ENCODE measurements at regions not wholly inside any gene's neighbourhood (a gene's known extent, or its start where the extent isn't known, plus 50 kb on each side); places are given as distances from the start of the nearest gene placed in this dataset.

GRCh38 chr5:156230887-156231286 lies 96.1 kb upstream of the SGCD start:
- no peak overlapping the region for H3K4me3 Mint-ChIP-seq
- no peak overlapping the region for H3K27ac Mint-ChIP-seq

GRCh38 chr5:156232251-156232869 lies 94.6 kb upstream of the SGCD start:
- no peaks in the 10 kb centered on the region for H3K27me3 Mint-ChIP-seq
- H3K4me1 Mint-ChIP-seq = no peaks in the 10 kb centered on the region
- H3K27ac Mint-ChIP-seq = no peak overlapping the region
- ATAC-seq = no peak
- no peaks in the 10 kb centered on the region for H3K9me3 Mint-ChIP-seq
- no peak for DNase-seq
- no peak overlapping the region for H3K4me3 Mint-ChIP-seq

More at GRCh38 chr5:156230887-156231286, 96.1 kb upstream of the SGCD start:
- ATAC-seq (no peak), DNase-seq (no peak)
- Mint-ChIP-seq H3K9me3 (no peaks in the 10 kb centered on the region), H3K4me1 (no peaks in the 10 kb centered on the region), H3K27me3 (no peaks in the 10 kb centered on the region)

GRCh38 chr5:156237361-156237760 lies 89.6 kb upstream of the SGCD start:
- Mint-ChIP-seq H3K4me1 (no peaks in the 10 kb centered on the region), H3K27ac (no peak overlapping the region), H3K9me3 (no peaks in the 10 kb centered on the region), H3K4me3 (no peak overlapping the region), H3K27me3 (peaks cover 7% of the 10 kb centered on the region)
- DNase-seq (no peak), ATAC-seq (no peak)

- Mint-ChIP-seq H3K27me3 (peaks cover 7% of the 10 kb centered on the region), H3K27ac (no peak overlapping the region), H3K4me1 (no peaks in the 10 kb centered on the region), H3K9me3 (no peaks in the 10 kb centered on the region), H3K4me3 (no peak overlapping the region)
- DNase-seq = no peak
- ATAC-seq = no peak
These were observed 87.2 kb upstream of the SGCD start for GRCh38 chr5:156239800-156240199.

GRCh38 chr5:156240414-156240813 lies 86.5 kb upstream of the SGCD start:
- Mint-ChIP-seq H3K4me1 (no peaks in the 10 kb centered on the region), H3K27me3 (peaks cover 7% of the 10 kb centered on the region), H3K9me3 (no peaks in the 10 kb centered on the region), H3K27ac (no peak overlapping the region), H3K4me3 (no peak overlapping the region)
- ATAC-seq = no peak
- DNase-seq = no peak

GRCh38 chr5:156241266-156241665 lies 85.7 kb upstream of the SGCD start:
- no peak overlapping the region for H3K27ac Mint-ChIP-seq
- H3K27me3 Mint-ChIP-seq = peaks cover 7% of the 10 kb centered on the region
- no peak for ATAC-seq
- no peaks in the 10 kb centered on the region for H3K4me1 Mint-ChIP-seq
- no peak overlapping the region for H3K4me3 Mint-ChIP-seq
- no peaks in the 10 kb centered on the region for H3K9me3 Mint-ChIP-seq
- no peak for DNase-seq

GRCh38 chr5:156245895-156246294 lies 81.1 kb upstream of the SGCD start:
- H3K27ac Mint-ChIP-seq = no peak overlapping the region
- no peaks in the 10 kb centered on the region for H3K4me1 Mint-ChIP-seq
- no peak for ATAC-seq

GRCh38 chr5:156251076-156251475 lies 75.9 kb upstream of the SGCD start:
- no peak overlapping the region for H3K27ac Mint-ChIP-seq
- H3K4me3 Mint-ChIP-seq = no peak overlapping the region

More at GRCh38 chr5:156245895-156246294, 81.1 kb upstream of the SGCD start:
- H3K27me3 Mint-ChIP-seq = peaks cover 3% of the 10 kb centered on the region
- DNase-seq = no peak
- H3K9me3 Mint-ChIP-seq = no peaks in the 10 kb centered on the region
- no peak overlapping the region for H3K4me3 Mint-ChIP-seq

GRCh38 chr5:156253130-156253529 lies 73.8 kb upstream of the SGCD start:
- Mint-ChIP-seq H3K4me3 (no peak overlapping the region), H3K9me3 (no peaks in the 10 kb centered on the region), H3K4me1 (no peaks in the 10 kb centered on the region), H3K27me3 (no peaks in the 10 kb centered on the region), H3K27ac (no peak overlapping the region)
- ATAC-seq (no peak), DNase-seq (no peak)

More at GRCh38 chr5:156251076-156251475, 75.9 kb upstream of the SGCD start:
- Mint-ChIP-seq H3K9me3 (no peaks in the 10 kb centered on the region), H3K4me1 (no peaks in the 10 kb centered on the region), H3K27me3 (no peaks in the 10 kb centered on the region)
- DNase-seq (no peak), ATAC-seq (no peak)

- Mint-ChIP-seq H3K27ac (no peak overlapping the region), H3K27me3 (no peaks in the 10 kb centered on the region), H3K4me3 (no peak overlapping the region), H3K9me3 (no peaks in the 10 kb centered on the region), H3K4me1 (no peaks in the 10 kb centered on the region)
- DNase-seq (no peak), ATAC-seq (no peak)
These were observed 72.8 kb upstream of the SGCD start for GRCh38 chr5:156254196-156254595.

GRCh38 chr5:156256642-156257041 lies 70.3 kb upstream of the SGCD start:
- H3K4me1 Mint-ChIP-seq = no peaks in the 10 kb centered on the region
- no peak overlapping the region for H3K27ac Mint-ChIP-seq
- no peaks in the 10 kb centered on the region for H3K27me3 Mint-ChIP-seq
- no peak overlapping the region for H3K4me3 Mint-ChIP-seq
- ATAC-seq (no peak), DNase-seq (no peak)
- no peaks in the 10 kb centered on the region for H3K9me3 Mint-ChIP-seq

- Mint-ChIP-seq H3K4me3 (no peak overlapping the region), H3K9me3 (no peaks in the 10 kb centered on the region), H3K4me1 (no peaks in the 10 kb centered on the region), H3K27ac (no peak overlapping the region), H3K27me3 (peaks cover 5% of the 10 kb centered on the region)
- DNase-seq = no peak
- no peak for ATAC-seq
These were observed 68.0 kb upstream of the SGCD start for GRCh38 chr5:156258934-156259333.

GRCh38 chr5:156259618-156260017 lies 67.3 kb upstream of the SGCD start:
- Mint-ChIP-seq H3K27ac (no peak overlapping the region), H3K4me3 (no peak overlapping the region), H3K9me3 (no peaks in the 10 kb centered on the region), H3K4me1 (no peaks in the 10 kb centered on the region), H3K27me3 (peaks cover 8% of the 10 kb centered on the region)
- ATAC-seq (no peak), DNase-seq (no peak)

GRCh38 chr5:156261275-156261939 lies 65.6 kb upstream of the SGCD start:
- DNase-seq = no peak
- peaks cover 8% of the 10 kb centered on the region for H3K27me3 Mint-ChIP-seq
- no peak overlapping the region for H3K4me3 Mint-ChIP-seq
- H3K9me3 Mint-ChIP-seq = no peaks in the 10 kb centered on the region
- no peaks in the 10 kb centered on the region for H3K4me1 Mint-ChIP-seq
- ATAC-seq = no peak
- no peak overlapping the region for H3K27ac Mint-ChIP-seq

- H3K27me3 Mint-ChIP-seq = no peaks in the 10 kb centered on the region
- H3K27ac Mint-ChIP-seq = no peak overlapping the region
- ATAC-seq = no peak
- H3K4me3 Mint-ChIP-seq = no peak overlapping the region
- DNase-seq = no peak
- H3K4me1 Mint-ChIP-seq = no peaks in the 10 kb centered on the region
- H3K9me3 Mint-ChIP-seq = peaks cover 6 to 8% of the 10 kb centered on the region in 2 donors
These were observed 55.4 kb upstream of the SGCD start for GRCh38 chr5:156271569-156271968.

- Mint-ChIP-seq H3K4me1 (no peaks in the 10 kb centered on the region), H3K9me3 (peaks cover 6 to 8% of the 10 kb centered on the region in 2 donors), H3K4me3 (no peak overlapping the region), H3K27me3 (no peaks in the 10 kb centered on the region), H3K27ac (no peak overlapping the region)
- ATAC-seq (no peak), DNase-seq (no peak)
These were observed 54.8 kb upstream of the SGCD start for GRCh38 chr5:156272139-156272538.

- ATAC-seq = no peak
- H3K27ac Mint-ChIP-seq = no peak overlapping the region
- no peaks in the 10 kb centered on the region for H3K27me3 Mint-ChIP-seq
- no peak overlapping the region for H3K4me3 Mint-ChIP-seq
- H3K4me1 Mint-ChIP-seq = no peaks in the 10 kb centered on the region
- peaks cover 6 to 8% of the 10 kb centered on the region in 2 donors for H3K9me3 Mint-ChIP-seq
- DNase-seq = no peak
These were observed 53.6 kb upstream of the SGCD start for GRCh38 chr5:156273325-156273724.

All from stimulated activated naive CD8-positive, alpha-beta T cell treated with anti-CD3 and anti-CD28 coated beads, Interleukin-15, amount 100 ng/mL, for 72 hours (primary cell).